ENCODE measurements at regions not wholly inside any gene's neighbourhood (a gene's known extent, or its start where the extent isn't known, plus 50 kb on each side); places are given as distances from the start of the nearest gene placed in this dataset.

DNA sequence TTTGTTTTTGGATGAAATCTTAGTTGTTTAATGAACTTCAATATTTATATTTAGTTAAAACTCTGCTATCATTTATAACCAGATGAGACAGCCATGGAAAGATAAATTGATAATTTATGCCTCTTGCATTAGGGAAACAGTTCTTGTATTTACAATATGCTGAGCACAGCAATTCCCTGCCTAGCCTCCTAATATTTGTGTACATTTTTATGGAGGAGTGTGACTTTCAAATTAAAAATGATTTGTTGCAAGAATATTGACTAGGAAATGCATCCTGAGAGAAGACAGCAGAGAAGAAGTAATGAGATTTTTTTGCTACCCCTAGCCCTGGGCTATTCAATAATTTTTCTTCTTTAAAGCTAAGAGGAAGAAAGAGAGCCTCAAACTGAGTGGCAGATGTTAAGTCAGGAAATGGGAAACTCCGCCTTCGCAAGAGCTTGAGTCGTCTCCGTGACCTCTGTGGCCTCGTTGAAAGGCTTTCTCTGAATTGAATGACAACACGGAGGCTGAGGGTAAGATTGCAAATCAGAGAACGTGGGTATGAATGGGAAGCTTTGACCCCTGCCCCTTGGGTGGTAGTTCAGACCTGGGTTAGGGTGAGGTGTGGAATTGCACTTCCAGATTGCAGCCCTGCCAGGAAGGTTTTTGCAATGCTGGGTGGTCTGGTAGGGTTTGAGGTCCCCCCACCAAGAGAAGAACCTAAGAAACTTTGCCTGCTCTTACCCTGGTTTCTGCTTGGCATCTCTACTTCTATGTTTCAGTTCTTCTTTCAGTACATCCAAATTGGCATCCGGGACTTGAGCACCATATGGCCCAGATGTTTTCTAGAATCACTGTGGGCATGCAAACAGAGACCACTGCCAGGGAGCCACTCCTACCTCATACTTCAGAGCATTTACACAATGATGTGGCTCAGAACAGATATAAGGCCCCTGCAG lies 210.3 kb upstream of the RBMS1 start:
- TF ChIP-seq CTCF (IDR thresholded peaks at IDR 0.05), result no peak
- Histone ChIP-seq H3K4me1 (peaks cover 10 to 11% of the 10 kb centered on the region in 2 donors), H3K27me3 (no peaks in the 10 kb centered on the region), H3K36me3 (no peaks in the 10 kb centered on the region), H3K9me3 (peaks cover 0 to 12% of the 10 kb centered on the region in 2 donors), H3K4me3 (no peak overlapping the region), H3K27ac (no peak overlapping the region)
- ATAC-seq, result peak; percentile 73
- DNase-seq, result peak in 2 of 4 donors; percentile 10 to 46
- intact Hi-C loops (cut with DNase I), result no loop called here

GRCh38 chr2:160715428-160715827 lies 221.8 kb upstream of the RBMS1 start:
- Histone ChIP-seq H3K9me3 (no peaks in the 10 kb centered on the region), H3K4me1 (no peaks in the 10 kb centered on the region), H3K27me3 (no peaks in the 10 kb centered on the region), H3K36me3 (no peaks in the 10 kb centered on the region), H3K4me3 (no peak overlapping the region), H3K27ac (no peak overlapping the region)
- intact Hi-C loops (cut with DNase I), result no loop called here
- no peak for TF ChIP-seq CTCF (IDR thresholded peaks at IDR 0.05)
- no peak for DNase-seq
- no peak for ATAC-seq

DNA sequence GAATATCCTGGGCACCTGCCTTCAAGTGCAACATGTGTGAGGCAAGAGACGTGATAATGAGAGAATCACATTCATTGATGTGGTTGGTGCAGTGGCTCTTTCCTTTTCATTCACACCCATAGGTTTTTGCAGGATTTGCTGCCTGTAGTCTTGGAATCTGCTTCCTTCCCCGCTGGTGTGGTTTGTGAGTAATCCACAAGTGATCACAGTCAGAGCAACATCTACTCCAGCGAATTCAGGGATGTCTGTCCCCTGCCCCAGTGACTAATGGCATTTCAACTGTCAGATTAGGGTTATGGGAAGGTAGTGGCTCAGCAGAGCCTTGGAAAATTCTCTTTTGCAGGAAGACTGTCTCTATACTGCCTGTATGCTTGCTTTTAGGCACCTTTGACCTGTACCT lies 225.5 kb upstream of the RBMS1 start:
- Histone ChIP-seq H3K4me1 (no peaks in the 10 kb centered on the region), H3K36me3 (no peaks in the 10 kb centered on the region), H3K27ac (no peak overlapping the region), H3K9me3 (peaks cover 0 to 5% of the 10 kb centered on the region in 2 donors), H3K4me3 (no peak overlapping the region), H3K27me3 (no peaks in the 10 kb centered on the region)
- intact Hi-C loops (cut with DNase I), result no loop called here
- no peak for TF ChIP-seq CTCF (IDR thresholded peaks at IDR 0.05)
- no peak for ATAC-seq
- no peak for DNase-seq

GRCh38 chr2:160720098-160720497 lies 226.5 kb upstream of the RBMS1 start:
- Histone ChIP-seq H3K27me3 (no peaks in the 10 kb centered on the region), H3K4me1 (no peaks in the 10 kb centered on the region), H3K9me3 (peaks cover 0 to 5% of the 10 kb centered on the region in 2 donors), H3K4me3 (no peak overlapping the region), H3K36me3 (no peaks in the 10 kb centered on the region), H3K27ac (no peak overlapping the region)
- intact Hi-C loops (cut with DNase I), result no loop called here
- DNase-seq (no peak), ATAC-seq (no peak)
- TF ChIP-seq CTCF (IDR thresholded peaks at IDR 0.05), result no peak

GRCh38 chr2:160721089-160722040 lies 227.8 kb upstream of the RBMS1 start:
- intact Hi-C loops (cut with DNase I), result no loop called here
- Histone ChIP-seq H3K36me3 (no peaks in the 10 kb centered on the region), H3K27ac (no peak overlapping the region), H3K9me3 (peaks cover 0 to 5% of the 10 kb centered on the region in 2 donors), H3K4me1 (no peaks in the 10 kb centered on the region), H3K27me3 (no peaks in the 10 kb centered on the region), H3K4me3 (no peak overlapping the region)
- no peak for ATAC-seq
- no peak for TF ChIP-seq CTCF (IDR thresholded peaks at IDR 0.05)
- DNase-seq, result no peak
